HS-27A (cell line): ENCODE measurements at regions not wholly inside any gene's neighbourhood (a gene's known extent, or its start where the extent isn't known, plus 50 kb on each side); places are given as distances from the start of the nearest gene placed in this dataset.
A peak's percentile ranks its signal among the peaks of the same experiment; 100 is the strongest.
"Not testable (repeated sequence)": the region's sequence is repeated elsewhere in the genome, so short reads cannot be mapped to it uniquely, and the experiment has no call there.

ENCODE experiments used
- DNase-seq: peaks from one replicate; pipeline ENCODE4 v3.0.0-alpha.2; 2012; ENCODE audit warnings: low read depth, missing footprints

GRCh38 chr5:58201922-58202648 is 257.8 kb downstream of the PLK2 start:
- DNase-seq = no peak

GRCh38 chr5:58200451-58200850 is 259.4 kb downstream of the PLK2 start:
- no peak for DNase-seq

- DNase-seq = no peak
Measured at GRCh38 chr5:58199087-58199486, 260.8 kb downstream of the PLK2 start.

- DNase-seq = no peak
Measured at GRCh38 chr5:58198330-58198729, 261.6 kb downstream of the PLK2 start.

- DNase-seq = no peak
Measured at GRCh38 chr5:58197875-58198274, 262.0 kb downstream of the PLK2 start.

- DNase-seq = no peak
Measured at GRCh38 chr5:58191443-58191842, 268.4 kb downstream of the PLK2 start.

GRCh38 chr5:58188262-58188651 is 271.6 kb downstream of the PLK2 start:
- peak; percentile 55 for DNase-seq

GRCh38 chr5:58187432-58188261 is 272.2 kb downstream of the PLK2 start:
- DNase-seq = no peak

- peak; percentile 35 for DNase-seq
Measured at GRCh38 chr5:58185801-58186200, 274.1 kb downstream of the PLK2 start.

- DNase-seq = peak; percentile 22
Measured at GRCh38 chr5:58185397-58185796, 274.5 kb downstream of the PLK2 start.

- DNase-seq = peak; percentile 41
Measured at GRCh38 chr5:58184910-58185309, 275.0 kb downstream of the PLK2 start.

GRCh38 chr5:58183786-58184085 is 276.1 kb downstream of the PLK2 start:
- DNase-seq = no peak

- no peak for DNase-seq
Measured at GRCh38 chr5:58183078-58183785, 276.7 kb downstream of the PLK2 start.

GRCh38 chr5:58182287-58182841 is 277.5 kb downstream of the PLK2 start:
- no peak for DNase-seq

- DNase-seq = no peak
Measured at GRCh38 chr5:58181578-58182286, 278.2 kb downstream of the PLK2 start.

- DNase-seq = no peak
Measured at GRCh38 chr5:58172946-58173345, 286.9 kb downstream of the PLK2 start.

- no peak for DNase-seq
Measured at GRCh38 chr5:58165152-58165551, 294.7 kb downstream of the PLK2 start.

- DNase-seq = not testable (repeated sequence)
Measured at GRCh38 chr5:58161889-58162288, 298.0 kb downstream of the PLK2 start.

GRCh38 chr5:58156973-58157701 is 302.7 kb downstream of the PLK2 start:
- DNase-seq = no peak

- DNase-seq = no peak
Measured at GRCh38 chr5:58156361-58156760, 303.5 kb downstream of the PLK2 start.

- no peak for DNase-seq
Measured at GRCh38 chr5:58153255-58153654, 306.6 kb downstream of the PLK2 start.
